Naive thymus-derived CD8-positive, alpha-beta T cell (primary cell): ENCODE measurements at regions not wholly inside any gene's neighbourhood (a gene's known extent, or its start where the extent isn't known, plus 50 kb on each side); places are given as distances from the start of the nearest gene placed in this dataset.
"Not testable (repeated sequence)": the region's sequence is repeated elsewhere in the genome, so short reads cannot be mapped to it uniquely, and the experiment has no call there.

Experiments used
- ATAC-seq, 2 donors: fragments of 150-1000 bp; cut with Tn5 transposase in 1 of 2; sonication (Bioruptor Pico), chemical (Tn5 transposase) in 1 of 2; 1 replicate in 1 of 2; 2 replicates in 1 of 2; pipeline ENCODE4 v1.10.0; 2021; ENCODE audit warnings: mild to moderate bottlenecking in 2 of 2, moderate library complexity in 2 of 2
- POLR2A ChIA-PET: fragments of 350-600 bp; sonication (Branson Sonifier 250); formaldehyde crosslinking; loops from one replicate; lab custom pipeline; 2021; ENCODE audit warnings: antibody characterized with exemption; lab: Charles Lee
- DNase-seq, 10 donors: peaks; one replicate each; pipeline versions ENCODE4 v3.0.0 to v3.0.0-alpha.2; 2020 to 2022
- H3K27ac Mint-ChIP-seq, 10 donors: one replicate each; pipeline ENCODE4 v1.8.0; 2020 to 2022; ENCODE audit warnings: mild to moderate bottlenecking in 10 of 10, mixed read lengths in 10 of 10, moderate library complexity in 4 of 10, inconsistent platforms in 1 of 10
- H3K27me3 Mint-ChIP-seq, 5 donors: one replicate each; pipeline ENCODE4 v1.8.0; 2021 to 2022; ENCODE audit warnings: mixed read lengths in 5 of 5
- H3K36me3 Mint-ChIP-seq, 3 donors: one replicate each; pipeline ENCODE4 v1.8.0; 2020 to 2022; ENCODE audit warnings: mixed read lengths in 3 of 3, mild to moderate bottlenecking in 2 of 3, inconsistent platforms in 1 of 3
- H3K4me1 Mint-ChIP-seq, 4 donors: one replicate each; pipeline ENCODE4 v1.8.0; 2021 to 2022; ENCODE audit warnings: mixed read lengths in 4 of 4
- H3K4me3 Mint-ChIP-seq, 10 donors: one replicate each; pipeline ENCODE4 v1.8.0; 2020 to 2022; ENCODE audit warnings: mild to moderate bottlenecking in 10 of 10, mixed read lengths in 10 of 10, moderate library complexity in 6 of 10, inconsistent platforms in 1 of 10
- H3K9me3 Mint-ChIP-seq, 9 donors: one replicate each; pipeline ENCODE4 v1.8.0; 2020 to 2022; ENCODE audit warnings: mixed read lengths in 9 of 9, mild to moderate bottlenecking in 3 of 9, inconsistent platforms in 1 of 9, moderate library complexity in 1 of 9

- no peaks in the 10 kb centered on the region for H3K27me3 Mint-ChIP-seq
- H3K4me3 Mint-ChIP-seq: no peak overlapping the region
- H3K4me1 Mint-ChIP-seq: no peaks in the 10 kb centered on the region
- peaks cover 3 to 26% (median 10%) of the 10 kb centered on the region in 9 donors for H3K9me3 Mint-ChIP-seq
- DNase-seq (no peak), ATAC-seq (no peak)
- POLR2A ChIA-PET: no interaction called here
- H3K36me3 Mint-ChIP-seq: no peaks in the 10 kb centered on the region
- no peak overlapping the region for H3K27ac Mint-ChIP-seq
These were observed 300.1 kb upstream of the LUZP2 start for GRCh38 chr11:24196733-24197132.

GRCh38 chr11:24198481-24198880, 298.4 kb upstream of the LUZP2 start:
- H3K27ac Mint-ChIP-seq: no peak overlapping the region
- peaks cover 0 to 20% (median 2%) of the 10 kb centered on the region in 9 donors for H3K9me3 Mint-ChIP-seq
- ATAC-seq: no peak
- H3K4me3 Mint-ChIP-seq: no peak overlapping the region
- no peaks in the 10 kb centered on the region for H3K36me3 Mint-ChIP-seq
- no peaks in the 10 kb centered on the region for H3K4me1 Mint-ChIP-seq
- H3K27me3 Mint-ChIP-seq: no peaks in the 10 kb centered on the region
- no peak for DNase-seq
- POLR2A ChIA-PET: no interaction called here

- POLR2A ChIA-PET: no interaction called here
- Mint-ChIP-seq H3K27me3 (no peaks in the 10 kb centered on the region), H3K4me1 (no peaks in the 10 kb centered on the region), H3K36me3 (no peaks in the 10 kb centered on the region), H3K4me3 (no peak overlapping the region), H3K27ac (no peak overlapping the region), H3K9me3 (peaks cover 0 to 20% (median 2%) of the 10 kb centered on the region in 9 donors)
- ATAC-seq (no peak), DNase-seq (no peak)
These were observed 297.4 kb upstream of the LUZP2 start for GRCh38 chr11:24199461-24199860.

GRCh38 chr11:24206030-24206429, 290.8 kb upstream of the LUZP2 start:
- peaks cover 0 to 7% (median 0%) of the 10 kb centered on the region in 9 donors for H3K9me3 Mint-ChIP-seq

GRCh38 chr11:24206511-24206910, 290.3 kb upstream of the LUZP2 start:
- H3K27me3 Mint-ChIP-seq: no peaks in the 10 kb centered on the region
- H3K9me3 Mint-ChIP-seq: peaks cover 0 to 7% (median 2%) of the 10 kb centered on the region in 9 donors
- H3K4me1 Mint-ChIP-seq: no peaks in the 10 kb centered on the region
- DNase-seq: no peak
- no peak overlapping the region for H3K27ac Mint-ChIP-seq
- H3K36me3 Mint-ChIP-seq: no peaks in the 10 kb centered on the region
- no peak overlapping the region for H3K4me3 Mint-ChIP-seq
- POLR2A ChIA-PET: no interaction called here
- ATAC-seq: no peak

More at GRCh38 chr11:24206030-24206429, 290.8 kb upstream of the LUZP2 start:
- POLR2A ChIA-PET: no interaction called here
- Mint-ChIP-seq H3K4me1 (no peaks in the 10 kb centered on the region), H3K27ac (no peak overlapping the region), H3K36me3 (no peaks in the 10 kb centered on the region), H3K4me3 (no peak overlapping the region), H3K27me3 (no peaks in the 10 kb centered on the region)
- ATAC-seq (no peak), DNase-seq (no peak)

GRCh38 chr11:24216488-24216887, 280.4 kb upstream of the LUZP2 start:
- no peak for DNase-seq
- H3K27me3 Mint-ChIP-seq: no peaks in the 10 kb centered on the region
- no peak for ATAC-seq
- POLR2A ChIA-PET: no interaction called here
- H3K4me3 Mint-ChIP-seq: no peak overlapping the region
- H3K27ac Mint-ChIP-seq: no peak overlapping the region
- no peaks in the 10 kb centered on the region for H3K36me3 Mint-ChIP-seq
- no peaks in the 10 kb centered on the region for H3K4me1 Mint-ChIP-seq
- H3K9me3 Mint-ChIP-seq: peaks cover 0 to 24% (median 11%) of the 10 kb centered on the region in 9 donors

GRCh38 chr11:24217319-24217718, 279.5 kb upstream of the LUZP2 start:
- H3K4me3 Mint-ChIP-seq, H3K27ac Mint-ChIP-seq, H3K36me3 Mint-ChIP-seq, DNase-seq, H3K27me3 Mint-ChIP-seq, POLR2A ChIA-PET, H3K4me1 Mint-ChIP-seq, ATAC-seq: not testable (repeated sequence)
- H3K9me3 Mint-ChIP-seq: peaks cover 0 to 24% (median 11%) of the 10 kb centered on the region in 9 donors

- POLR2A ChIA-PET: no interaction called here
- Mint-ChIP-seq H3K9me3 (peaks cover 0 to 33% (median 9%) of the 10 kb centered on the region in 9 donors), H3K4me3 (no peak overlapping the region), H3K27ac (no peak overlapping the region), H3K4me1 (no peaks in the 10 kb centered on the region), H3K36me3 (no peaks in the 10 kb centered on the region), H3K27me3 (no peaks in the 10 kb centered on the region)
- ATAC-seq (no peak), DNase-seq (no peak)
These were observed 271.4 kb upstream of the LUZP2 start for GRCh38 chr11:24225501-24225900.

- Mint-ChIP-seq H3K4me3 (no peak overlapping the region), H3K9me3 (peaks cover under 1 to 33% (median 9%) of the 10 kb centered on the region in 9 donors), H3K36me3 (no peaks in the 10 kb centered on the region), H3K4me1 (no peaks in the 10 kb centered on the region), H3K27ac (no peak overlapping the region), H3K27me3 (no peaks in the 10 kb centered on the region)
- DNase-seq (no peak), ATAC-seq (no peak)
- POLR2A ChIA-PET: no interaction called here
These were observed 270.2 kb upstream of the LUZP2 start for GRCh38 chr11:24226606-24227005.

GRCh38 chr11:24233041-24233440, 263.8 kb upstream of the LUZP2 start:
- Mint-ChIP-seq H3K27me3 (no peaks in the 10 kb centered on the region), H3K9me3 (peaks cover 0 to 20% (median 4%) of the 10 kb centered on the region in 9 donors), H3K4me1 (no peaks in the 10 kb centered on the region), H3K4me3 (no peak overlapping the region), H3K36me3 (no peaks in the 10 kb centered on the region), H3K27ac (no peak overlapping the region)
- POLR2A ChIA-PET: no interaction called here
- ATAC-seq (no peak), DNase-seq (no peak)

GRCh38 chr11:24234822-24235508, 261.9 kb upstream of the LUZP2 start:
- Mint-ChIP-seq H3K9me3 (peaks cover 0 to 14% (median 2%) of the 10 kb centered on the region in 9 donors), H3K27me3 (no peaks in the 10 kb centered on the region), H3K36me3 (no peaks in the 10 kb centered on the region), H3K27ac (no peak overlapping the region), H3K4me3 (no peak overlapping the region), H3K4me1 (no peaks in the 10 kb centered on the region)
- DNase-seq (no peak), ATAC-seq (no peak)
- POLR2A ChIA-PET: no interaction called here

- ATAC-seq: no peak
- Mint-ChIP-seq H3K9me3 (peaks cover 0 to 22% (median 0%) of the 10 kb centered on the region in 9 donors), H3K27ac (no peak overlapping the region), H3K4me3 (no peak overlapping the region), H3K27me3 (no peaks in the 10 kb centered on the region), H3K4me1 (no peaks in the 10 kb centered on the region), H3K36me3 (no peaks in the 10 kb centered on the region)
- POLR2A ChIA-PET: interaction anchor here (0.6 kb wide), 1 partner anchor 191 kb away, joined by 3 read pairs; no protein-coding TSS in a partner anchor
- no peak for DNase-seq
These were observed 257.8 kb upstream of the LUZP2 start for GRCh38 chr11:24238771-24239645.

- no peak for DNase-seq
- H3K27me3 Mint-ChIP-seq: no peaks in the 10 kb centered on the region
- POLR2A ChIA-PET: no interaction called here
- no peak overlapping the region for H3K4me3 Mint-ChIP-seq
- no peak overlapping the region for H3K27ac Mint-ChIP-seq
- no peaks in the 10 kb centered on the region for H3K4me1 Mint-ChIP-seq
- no peak for ATAC-seq
- H3K36me3 Mint-ChIP-seq: no peaks in the 10 kb centered on the region
- peaks cover 0 to 22% (median 2%) of the 10 kb centered on the region in 9 donors for H3K9me3 Mint-ChIP-seq
These were observed 256.9 kb upstream of the LUZP2 start for GRCh38 chr11:24239930-24240329.
